ENCODE measurements at regions not wholly inside any gene's neighbourhood (a gene's known extent, or its start where the extent isn't known, plus 50 kb on each side); places are given as distances from the start of the nearest gene placed in this dataset.

DNA sequence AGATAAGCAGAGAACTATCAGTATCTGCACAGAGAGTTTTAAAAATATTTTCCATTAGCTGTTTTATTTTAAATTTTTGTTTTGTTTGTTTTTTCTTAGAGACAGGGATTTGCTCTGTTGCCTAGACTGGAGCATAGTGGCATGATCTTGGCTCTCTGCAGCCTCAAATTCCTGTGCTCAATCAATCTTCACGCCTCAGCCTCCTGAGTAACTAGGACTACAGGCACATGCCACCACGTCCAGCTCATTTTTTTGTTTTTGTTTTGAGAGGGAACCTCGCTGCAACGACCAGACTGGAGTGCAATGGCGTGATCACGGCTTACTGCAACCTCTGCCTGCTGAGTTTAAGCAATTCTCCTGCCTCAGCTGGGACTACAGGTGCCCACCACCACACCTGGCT is 138.2 kb upstream of the LPAR1 start:
- TF ChIP-seq, protein P1, sequence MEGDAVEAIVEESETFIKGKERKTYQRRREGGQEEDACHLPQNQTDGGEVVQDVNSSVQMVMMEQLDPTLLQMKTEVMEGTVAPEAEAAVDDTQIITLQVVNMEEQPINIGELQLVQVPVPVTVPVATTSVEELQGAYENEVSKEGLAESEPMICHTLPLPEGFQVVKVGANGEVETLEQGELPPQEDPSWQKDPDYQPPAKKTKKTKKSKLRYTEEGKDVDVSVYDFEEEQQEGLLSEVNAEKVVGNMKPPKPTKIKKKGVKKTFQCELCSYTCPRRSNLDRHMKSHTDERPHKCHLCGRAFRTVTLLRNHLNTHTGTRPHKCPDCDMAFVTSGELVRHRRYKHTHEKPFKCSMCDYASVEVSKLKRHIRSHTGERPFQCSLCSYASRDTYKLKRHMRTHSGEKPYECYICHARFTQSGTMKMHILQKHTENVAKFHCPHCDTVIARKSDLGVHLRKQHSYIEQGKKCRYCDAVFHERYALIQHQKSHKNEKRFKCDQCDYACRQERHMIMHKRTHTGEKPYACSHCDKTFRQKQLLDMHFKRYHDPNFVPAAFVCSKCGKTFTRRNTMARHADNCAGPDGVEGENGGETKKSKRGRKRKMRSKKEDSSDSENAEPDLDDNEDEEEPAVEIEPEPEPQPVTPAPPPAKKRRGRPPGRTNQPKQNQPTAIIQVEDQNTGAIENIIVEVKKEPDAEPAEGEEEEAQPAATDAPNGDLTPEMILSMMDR (IDR thresholded peaks at IDR 0.05; ENCODE audit: low read depth, low read length) = no peak
- TF ChIP-seq EZH2phosphoT487 (IDR thresholded peaks at IDR 0.05; ENCODE audit: low read depth) = no peak

Data from OCI-LY3 (cell line).